ENCODE measurements at regions not wholly inside any gene's neighbourhood (a gene's known extent, or its start where the extent isn't known, plus 50 kb on each side); places are given as distances from the start of the nearest gene placed in this dataset.

- CTCF ChIA-PET (ENCODE audit: partially characterized antibody), result interaction anchor here (1.2 to 1.7 kb wide), 5 partner anchors 8 to 305 kb away, joined by 3 to 5 read pairs (median 4); no protein-coding TSS in a partner anchor
- no peak for TF ChIP-seq POU5F1 (IDR thresholded peaks at IDR 0.05; ENCODE audit: low read depth, low read length)
- TF ChIP-seq CEBPB (IDR thresholded peaks at IDR 0.05; ENCODE audit: low read depth, low read length), result no peak
- no peak for TF ChIP-seq RAD21 (IDR thresholded peaks at IDR 0.05 in 1 of 2, conservative IDR thresholded peaks at IDR 0.05 in 1 of 2; ENCODE audit: low read depth in 2 of 2, low read length in 2 of 2)
- TF ChIP-seq NANOG (IDR thresholded peaks at IDR 0.05; ENCODE audit: insufficient read depth, low read depth, low read length, poor library complexity, severe bottlenecking), result no peak
- TF ChIP-seq CHD1 (IDR thresholded peaks at IDR 0.05; ENCODE audit: low read depth, low read length), result no peak
- no peak for TF ChIP-seq JUND (IDR thresholded peaks at IDR 0.05; ENCODE audit: low read length)
- TF ChIP-seq SP1 (IDR thresholded peaks at IDR 0.05; ENCODE audit: low read depth, low read length), result no peak
- no peak for TF ChIP-seq BCL11A (IDR thresholded peaks at IDR 0.05; ENCODE audit: low read depth in 2 of 2, low read length in 2 of 2)
- no peak for TF ChIP-seq EGR1 (IDR thresholded peaks at IDR 0.05; ENCODE audit: borderline replicate concordance, low read depth, low read length)
- no peak for TF ChIP-seq POLR2A (IDR thresholded peaks at IDR 0.05; ENCODE audit: control extremely low read depth in 1 of 2, low read depth in 2 of 2, low read length in 2 of 2)
- TF ChIP-seq RFX5 (IDR thresholded peaks at IDR 0.05; ENCODE audit: borderline replicate concordance, low read depth, low read length), result no peak
- no peak for TF ChIP-seq NRF1 (IDR thresholded peaks at IDR 0.05; ENCODE audit: low read depth, low read length)
- no peak for TF ChIP-seq YY1 (IDR thresholded peaks at IDR 0.05; ENCODE audit: low read depth, low read length)
- no peak for TF ChIP-seq E2F6 (IDR thresholded peaks at IDR 0.05)
- no peak for TF ChIP-seq CBX5 (IDR thresholded peaks at IDR 0.05; ENCODE audit: low read depth, low read length)
These were observed 77.8 kb upstream of the MYL2 start for GRCh38 chr12:110998165-110998564.

More at GRCh38 chr12:110998165-110998564, 77.8 kb upstream of the MYL2 start:
- Histone ChIP-seq H3K27me3 (replicated peaks in 1 of 4; ENCODE audit: control insufficient read depth in 3 of 4, extremely low read depth in 1 of 4, insufficient read depth in 3 of 4, low read length in 3 of 4) (no peaks in the 10 kb centered on the region), H3K4me3 (ENCODE audit: extremely low read depth in 1 of 4, insufficient read depth in 2 of 4, low read depth in 3 of 4, low read length in 4 of 4) (no peak overlapping the region), H2BK5ac (ENCODE audit: low read depth, low read length) (no peak overlapping the region), H4K20me1 (replicated peaks in 1 of 2; ENCODE audit: control insufficient read depth in 1 of 2, insufficient read depth in 2 of 2, low read length in 2 of 2) (no peaks in the 10 kb centered on the region), H2BK12ac (ENCODE audit: low read depth, low read length) (no peak overlapping the region), H2AK5ac (ENCODE audit: low read depth, low read length) (no peak overlapping the region), H3K9ac (replicated peaks in 1 of 4; ENCODE audit: extremely low read depth in 1 of 4, low read depth in 3 of 4, low read length in 3 of 4) (no peak overlapping the region), H2BK120ac (replicated peaks; ENCODE audit: low read depth, low read length) (no peak overlapping the region), H3K4me2 (ENCODE audit: insufficient read depth in 1 of 2, low read depth in 2 of 2, low read length in 2 of 2) (no peak overlapping the region), H3K27ac (ENCODE audit: low read depth, low read length) (no peak overlapping the region), H3K79me1 (ENCODE audit: low read depth, low read length) (no peaks in the 10 kb centered on the region), H3K4me1 (replicated peaks in 1 of 4; ENCODE audit: control insufficient read depth in 3 of 4, insufficient read depth in 4 of 4, low read length in 3 of 4) (no peaks in the 10 kb centered on the region), H3K56ac (replicated peaks; ENCODE audit: insufficient read length, low read depth, low read length) (no peak overlapping the region), H2AFZ (ENCODE audit: low read length) (no peak overlapping the region), H4K5ac (ENCODE audit: insufficient read length, low read depth, low read length) (no peak overlapping the region), H4K8ac (ENCODE audit: extremely low read depth, insufficient read depth, low read length) (no peak overlapping the region), H3K18ac (ENCODE audit: extremely low read depth, low read length) (no peak overlapping the region), H3K14ac (ENCODE audit: insufficient read length) (no peak overlapping the region), H2BK20ac (ENCODE audit: low read length) (no peak overlapping the region), H4K91ac (replicated peaks; ENCODE audit: insufficient read length, low read length) (no peak overlapping the region), H2BK15ac (ENCODE audit: low read length) (no peak overlapping the region), H3K79me2 (ENCODE audit: control insufficient read depth in 1 of 2, insufficient read depth in 2 of 2, low read length in 2 of 2) (no peaks in the 10 kb centered on the region), H3K4ac (replicated peaks; ENCODE audit: insufficient read length, low read depth, low read length) (no peak overlapping the region), H3K23ac (ENCODE audit: insufficient read length) (no peak overlapping the region), H3K9me3 (ENCODE audit: insufficient read depth in 2 of 2, low read depth in 1 of 2, low read length in 1 of 2) (peaks cover 0 to 11% of the 10 kb centered on the region in 2 experiments; a peak in 2 of 4 replicates), H3K36me3 (ENCODE audit: control insufficient read depth in 2 of 4, insufficient read depth in 4 of 4, low read length in 3 of 4) (no peaks in the 10 kb centered on the region), H3K23me2 (ENCODE audit: low read depth, low read length) (no peaks in the 10 kb centered on the region)
- WGBS, 2 experiments (ENCODE audit: extremely low coverage in 1 of 2, insufficient coverage in 1 of 2, insufficient read length in 1 of 2, insufficient replicate concordance in 2 of 2, low coverage in 1 of 2, low lambda C conversion rate in 2 of 2, missing lambda C conversion rate in 1 of 2), result 95% methylated on average over 3 of the region's 3 CpGs; no CpG with 5 or more reads in 1 of the 2 experiments
- DNase-seq (ENCODE audit: low read depth in 1 of 2, low spot score in 2 of 2) (no peak), FAIRE-seq (no peak)
- POLR2A ChIA-PET (ENCODE audit: partially characterized antibody), result interaction anchor here (1.2 kb wide), 1 partner anchor 14 kb away, joined by 4 read pairs; no protein-coding TSS in a partner anchor
